AG09309 (cell line): ENCODE measurements at regions not wholly inside any gene's neighbourhood (a gene's known extent, or its start where the extent isn't known, plus 50 kb on each side); places are given as distances from the start of the nearest gene placed in this dataset.

Experiments
- DNase-seq: peaks from one replicate; pipeline ENCODE4 v3.0.0-alpha.2; 2010; ENCODE audit warnings: low read depth
- H3K4me3 ChIP-seq: 2 replicates; pipeline ENCODE4 v1.5.1; 2011; ENCODE audit warnings: mild to moderate bottlenecking, low read depth, low read length, moderate library complexity; ENCODE audit not compliant: control insufficient read depth
- CTCF ChIP-seq: IDR thresholded peaks from 2 replicates; pipeline ENCODE4 v1.5.1; 2011; ENCODE audit warnings: mild to moderate bottlenecking, low read depth, low read length, inconsistent platforms; ENCODE audit not compliant: insufficient read depth, control insufficient read depth; ENCODE audit errors: missing control alignments

- no peak for TF ChIP-seq CTCF
- no peak for DNase-seq
- no peak overlapping the region for H3K4me3 ChIP-seq
Measured at GRCh38 chr13:110024645-110024980, 238.2 kb upstream of the IRS2 start.

GRCh38 chr13:110023729-110024644, 237.6 kb upstream of the IRS2 start:
- H3K4me3 ChIP-seq: no peak overlapping the region
- no peak for DNase-seq
- no peak for TF ChIP-seq CTCF

GRCh38 chr13:110018009-110018408, 231.6 kb upstream of the IRS2 start:
- DNase-seq: no peak
- H3K4me3 ChIP-seq: no peak overlapping the region
- no peak for TF ChIP-seq CTCF

GRCh38 chr13:110017379-110017778, 231.0 kb upstream of the IRS2 start:
- DNase-seq: peak; percentile 68
- H3K4me3 ChIP-seq: no peak overlapping the region
- TF ChIP-seq CTCF: no peak

GRCh38 chr13:110015253-110015652, 228.9 kb upstream of the IRS2 start:
- H3K4me3 ChIP-seq: no peak overlapping the region
- no peak for DNase-seq
- TF ChIP-seq CTCF: no peak

GRCh38 chr13:110014719-110015118, 228.3 kb upstream of the IRS2 start:
- DNase-seq: no peak
- H3K4me3 ChIP-seq: no peak overlapping the region
- TF ChIP-seq CTCF: no peak

GRCh38 chr13:110012102-110012739, 225.8 kb upstream of the IRS2 start:
- peak; percentile 83 for DNase-seq
- no peak overlapping the region for H3K4me3 ChIP-seq
- TF ChIP-seq CTCF: no peak
